Esophagus squamous epithelium (tissue), 4 donors: ENCODE measurements at regions not wholly inside any gene's neighbourhood (a gene's known extent, or its start where the extent isn't known, plus 50 kb on each side); places are given as distances from the start of the nearest gene placed in this dataset.

Experiments used
- POLR2A ChIP-seq, 4 donors: fragments of 450-650 bp; IDR thresholded peaks; one replicate each; pipeline ENCODE4 v1.6.1; 2017; ENCODE audit warnings: antibody characterized with exemption in 4 of 4, mild to moderate bottlenecking in 4 of 4, moderate library complexity in 3 of 4
- TF ChIP-seq, protein P1 (sequence below), 6 experiments: fragments of 450-650 bp in 4 of 6; fragments of 200-600 bp in 2 of 6; sonication (generic) in 2 of 6; IDR thresholded peaks; one replicate each; pipeline ENCODE4 v1.5.1; 2016 to 2019; ENCODE audit warnings: antibody characterized with exemption in 6 of 6, mild to moderate bottlenecking in 4 of 6, moderate library complexity in 4 of 6

DNA sequence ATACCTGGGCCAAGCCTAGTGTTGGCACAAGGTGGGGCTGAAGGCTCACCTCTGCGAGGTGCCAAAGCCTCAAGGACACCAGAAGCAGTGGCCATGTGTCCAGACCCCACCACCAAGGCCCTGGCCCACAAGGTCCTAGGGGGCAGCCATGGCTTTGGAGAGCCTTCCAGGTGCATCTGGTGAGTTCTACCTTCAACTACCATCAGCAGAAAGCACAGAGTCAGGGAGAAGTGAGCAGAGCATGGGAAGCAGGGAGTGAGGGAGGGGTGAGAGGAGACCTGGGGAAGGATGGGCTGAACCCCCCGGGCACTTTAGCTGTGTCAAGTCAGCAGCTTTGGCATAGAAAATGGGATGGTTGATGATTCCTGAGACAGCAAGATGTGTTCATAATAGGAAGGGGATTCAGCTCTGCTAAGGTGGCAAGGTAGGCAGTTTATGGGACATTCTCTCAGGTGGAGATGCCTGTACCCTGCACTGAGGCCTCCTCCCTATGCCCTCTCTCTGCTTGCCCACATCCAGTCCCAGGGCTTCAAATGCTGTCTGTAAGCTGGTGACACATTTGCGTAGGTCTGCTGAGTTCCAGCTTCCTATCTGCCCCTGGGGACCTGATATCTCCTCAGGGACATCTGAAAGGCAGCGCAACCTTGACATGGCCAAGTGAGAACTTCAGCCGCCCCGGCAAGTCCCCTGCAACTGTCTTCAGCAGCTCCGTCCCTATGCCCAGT lies 83.4 kb upstream of the RGPD5 start:
- TF ChIP-seq, protein P1, sequence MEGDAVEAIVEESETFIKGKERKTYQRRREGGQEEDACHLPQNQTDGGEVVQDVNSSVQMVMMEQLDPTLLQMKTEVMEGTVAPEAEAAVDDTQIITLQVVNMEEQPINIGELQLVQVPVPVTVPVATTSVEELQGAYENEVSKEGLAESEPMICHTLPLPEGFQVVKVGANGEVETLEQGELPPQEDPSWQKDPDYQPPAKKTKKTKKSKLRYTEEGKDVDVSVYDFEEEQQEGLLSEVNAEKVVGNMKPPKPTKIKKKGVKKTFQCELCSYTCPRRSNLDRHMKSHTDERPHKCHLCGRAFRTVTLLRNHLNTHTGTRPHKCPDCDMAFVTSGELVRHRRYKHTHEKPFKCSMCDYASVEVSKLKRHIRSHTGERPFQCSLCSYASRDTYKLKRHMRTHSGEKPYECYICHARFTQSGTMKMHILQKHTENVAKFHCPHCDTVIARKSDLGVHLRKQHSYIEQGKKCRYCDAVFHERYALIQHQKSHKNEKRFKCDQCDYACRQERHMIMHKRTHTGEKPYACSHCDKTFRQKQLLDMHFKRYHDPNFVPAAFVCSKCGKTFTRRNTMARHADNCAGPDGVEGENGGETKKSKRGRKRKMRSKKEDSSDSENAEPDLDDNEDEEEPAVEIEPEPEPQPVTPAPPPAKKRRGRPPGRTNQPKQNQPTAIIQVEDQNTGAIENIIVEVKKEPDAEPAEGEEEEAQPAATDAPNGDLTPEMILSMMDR (IDR thresholded peaks at IDR 0.05): no peak
- TF ChIP-seq POLR2A (IDR thresholded peaks at IDR 0.05): no peak
